GM19043 (cell line): ENCODE measurements at regions not wholly inside any gene's neighbourhood (a gene's known extent, or its start where the extent isn't known, plus 50 kb on each side); places are given as distances from the start of the nearest gene placed in this dataset.
"Not testable (repeated sequence)": the region's sequence is repeated elsewhere in the genome, so short reads cannot be mapped to it uniquely, and the experiment has no call there.

Source experiments
- ATAC-seq: cut with Tn5 transposase; IDR thresholded peaks from one replicate; pipeline ENCODE4 v1.9.1; 2021; ENCODE audit warnings: low read depth; ENCODE audit not compliant: unreplicated experiment

GRCh38 chr18:73381016-73381698 lies 513.4 kb upstream of the NETO1 start:
- ATAC-seq: no peak

GRCh38 chr18:73366713-73367112 lies 498.9 kb upstream of the NETO1 start:
- no peak for ATAC-seq

GRCh38 chr18:73365018-73365417 lies 497.2 kb upstream of the NETO1 start:
- no peak for ATAC-seq

GRCh38 chr18:73355121-73355520 lies 487.3 kb upstream of the NETO1 start:
- ATAC-seq: no peak

GRCh38 chr18:73352546-73352945 lies 484.8 kb upstream of the NETO1 start:
- no peak for ATAC-seq

- no peak for ATAC-seq
These were observed 472.6 kb upstream of the NETO1 start for GRCh38 chr18:73340135-73340977.

GRCh38 chr18:73331212-73331772 lies 463.5 kb upstream of the NETO1 start:
- no peak for ATAC-seq

GRCh38 chr18:73330106-73330505 lies 462.3 kb upstream of the NETO1 start:
- not testable (repeated sequence) for ATAC-seq

GRCh38 chr18:73324187-73324831 lies 456.5 kb upstream of the NETO1 start:
- ATAC-seq: not testable (repeated sequence)

GRCh38 chr18:73318739-73319479 lies 451.1 kb upstream of the NETO1 start:
- ATAC-seq: no peak

GRCh38 chr18:73316513-73316912 lies 448.7 kb upstream of the NETO1 start:
- ATAC-seq: no peak

- ATAC-seq: no peak
These were observed 447.6 kb upstream of the NETO1 start for GRCh38 chr18:73315381-73315780.

GRCh38 chr18:73313476-73313875 lies 445.7 kb upstream of the NETO1 start:
- ATAC-seq: no peak

- ATAC-seq: no peak
These were observed 428.9 kb upstream of the NETO1 start for GRCh38 chr18:73296686-73297085.

- no peak for ATAC-seq
These were observed 424.4 kb upstream of the NETO1 start for GRCh38 chr18:73292156-73292555.

GRCh38 chr18:73288813-73289212 lies 421.0 kb upstream of the NETO1 start:
- ATAC-seq: no peak

- ATAC-seq: no peak
These were observed 418.8 kb upstream of the NETO1 start for GRCh38 chr18:73286584-73286983.

- no peak for ATAC-seq
These were observed 416.0 kb upstream of the NETO1 start for GRCh38 chr18:73283788-73284187.

- no peak for ATAC-seq
These were observed 415.2 kb upstream of the NETO1 start for GRCh38 chr18:73283032-73283431.

- no peak for ATAC-seq
These were observed 411.7 kb upstream of the NETO1 start for GRCh38 chr18:73279498-73279897.
